GM21526 (cell line): ENCODE measurements at regions not wholly inside any gene's neighbourhood (a gene's known extent, or its start where the extent isn't known, plus 50 kb on each side); places are given as distances from the start of the nearest gene placed in this dataset.

Source experiments
- ATAC-seq: cut with Tn5 transposase; IDR thresholded peaks from one replicate; pipeline ENCODE4 v1.9.1; 2021; ENCODE audit warnings: moderate library complexity; ENCODE audit not compliant: unreplicated experiment, low FRiP score

GRCh38 chrX:7789200-7789599 lies 53.8 kb upstream of the VCX start:
- no peak for ATAC-seq

GRCh38 chrX:7788334-7788733 lies 54.6 kb upstream of the VCX start:
- ATAC-seq: no peak

GRCh38 chrX:7787714-7788113 lies 55.3 kb upstream of the VCX start:
- no peak for ATAC-seq

DNA sequence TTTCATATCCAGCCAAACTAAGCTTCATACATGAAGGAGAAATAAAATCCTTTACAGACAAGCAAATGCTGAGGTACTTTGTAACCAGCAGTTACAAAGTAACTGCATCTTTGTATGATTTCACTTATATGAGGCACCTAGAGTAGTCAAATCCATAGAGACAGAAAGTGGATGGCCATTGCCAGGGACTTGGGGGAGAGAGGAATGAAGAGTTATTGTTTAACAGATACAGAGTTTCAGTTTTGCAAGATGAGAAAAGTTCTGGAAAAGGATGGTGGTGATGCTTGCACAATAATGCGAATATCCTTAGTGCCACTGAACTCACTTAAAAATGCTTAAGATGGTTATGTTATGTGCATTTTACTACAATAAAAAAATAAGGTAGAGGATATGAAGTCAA lies 58.4 kb upstream of the VCX start:
- no peak for ATAC-seq

DNA sequence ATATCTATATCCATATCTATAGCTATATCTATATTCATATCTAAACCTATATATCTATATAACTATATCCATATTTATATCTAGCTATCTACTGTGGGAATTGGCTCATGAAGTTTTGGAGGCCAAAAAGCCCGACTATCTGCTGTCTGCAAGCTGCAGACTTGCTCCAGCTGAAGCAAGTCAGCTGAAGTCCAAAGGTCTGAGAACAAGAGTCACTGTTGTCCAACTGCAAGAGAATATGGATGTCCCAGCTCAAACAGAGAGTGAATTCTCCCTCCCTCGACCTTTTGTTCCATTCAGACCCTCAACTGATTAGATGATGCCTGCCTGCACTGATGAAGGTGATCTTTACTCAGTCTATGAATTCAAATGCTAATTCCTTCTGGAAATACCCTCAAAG lies 63.3 kb upstream of the VCX start:
- no peak for ATAC-seq

- ATAC-seq: no peak
Observed at GRCh38 chrX:7775987-7776386, 67.0 kb upstream of the VCX start.

- ATAC-seq: no peak
Observed at GRCh38 chrX:7771788-7772438, 71.1 kb upstream of the VCX start.

DNA sequence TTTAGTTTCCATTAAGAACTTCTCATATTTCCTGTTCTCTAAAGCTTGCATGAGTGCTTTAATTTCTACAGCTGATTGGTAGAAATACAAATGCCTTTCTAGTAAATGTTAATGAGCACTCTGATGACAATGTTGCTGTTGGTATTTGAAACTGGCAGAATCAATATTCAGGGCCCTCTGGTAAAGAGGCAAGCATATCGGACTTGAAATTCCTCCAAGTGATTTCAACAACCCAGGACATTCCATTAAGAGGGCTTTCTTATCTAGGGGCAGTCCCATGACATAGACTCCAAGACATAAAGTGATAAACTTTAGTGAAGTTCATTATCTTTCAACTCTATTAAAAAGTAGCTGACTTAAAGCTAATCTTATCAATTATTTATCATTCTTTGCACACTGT lies 83.1 kb upstream of the VCX start:
- no peak for ATAC-seq

- no peak for ATAC-seq
Observed at GRCh38 chrX:7746856-7747255, 96.1 kb upstream of the VCX start.

DNA sequence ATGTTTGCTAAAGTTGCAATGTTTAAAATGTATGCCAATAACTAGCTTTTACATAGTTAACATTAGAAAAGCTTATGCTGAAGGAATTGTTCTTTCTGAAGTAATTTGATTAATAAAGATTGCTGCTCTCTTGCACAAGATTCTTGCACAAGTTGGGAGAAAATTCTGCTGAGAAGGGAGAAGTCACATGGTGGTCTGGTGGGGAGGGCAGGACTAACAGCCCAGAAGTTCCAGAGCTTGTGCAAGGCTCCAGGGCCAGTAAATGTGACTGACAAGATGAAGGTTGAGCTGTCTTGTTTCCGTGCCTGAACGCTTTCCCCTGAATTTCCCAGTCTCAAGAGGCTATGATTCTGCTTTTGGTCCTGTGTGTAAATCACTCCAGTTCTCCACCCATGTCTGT lies 112.9 kb upstream of the VCX start:
- no peak for ATAC-seq

DNA sequence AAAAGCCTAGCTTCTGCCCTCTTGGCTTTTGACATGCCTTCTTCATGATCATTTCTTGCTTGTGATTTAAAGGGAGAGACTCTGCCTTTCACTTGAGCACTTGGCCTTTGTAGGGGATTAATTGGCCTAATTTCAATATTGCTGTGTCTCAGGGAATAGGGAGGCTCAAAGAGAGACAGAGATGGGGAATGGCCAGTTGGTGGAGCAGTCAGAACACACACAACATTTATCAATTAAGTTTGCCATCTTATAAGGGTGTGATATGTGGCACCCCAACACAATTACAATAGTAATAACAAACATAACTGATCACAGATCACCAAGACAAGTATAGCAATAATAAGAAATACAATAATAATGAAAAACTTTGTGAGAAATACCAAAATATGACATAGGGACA lies 122.5 kb upstream of the VCX start:
- no peak for ATAC-seq

DNA sequence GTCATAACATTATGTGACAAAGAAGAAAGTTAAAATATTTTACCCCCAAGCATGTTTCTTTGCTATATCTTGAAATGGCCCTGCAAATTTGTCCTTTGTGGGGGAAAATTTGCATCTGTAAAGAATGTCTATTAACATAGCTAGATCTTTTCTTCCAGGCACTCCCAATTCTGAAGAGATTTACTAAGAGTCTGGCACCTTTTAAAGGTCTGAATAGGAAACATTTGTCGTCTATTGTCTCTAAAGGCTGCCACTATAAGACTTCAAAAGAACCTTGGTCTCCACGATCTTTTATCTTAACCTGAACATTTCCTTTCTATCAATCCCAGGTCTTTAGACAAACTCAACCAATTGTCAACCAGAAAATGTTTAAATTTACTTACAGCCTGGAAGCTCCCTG lies 128.6 kb upstream of the VCX start:
- no peak for ATAC-seq

GRCh38 chrX:7711167-7711566 lies 131.8 kb upstream of the VCX start:
- ATAC-seq: no peak

DNA sequence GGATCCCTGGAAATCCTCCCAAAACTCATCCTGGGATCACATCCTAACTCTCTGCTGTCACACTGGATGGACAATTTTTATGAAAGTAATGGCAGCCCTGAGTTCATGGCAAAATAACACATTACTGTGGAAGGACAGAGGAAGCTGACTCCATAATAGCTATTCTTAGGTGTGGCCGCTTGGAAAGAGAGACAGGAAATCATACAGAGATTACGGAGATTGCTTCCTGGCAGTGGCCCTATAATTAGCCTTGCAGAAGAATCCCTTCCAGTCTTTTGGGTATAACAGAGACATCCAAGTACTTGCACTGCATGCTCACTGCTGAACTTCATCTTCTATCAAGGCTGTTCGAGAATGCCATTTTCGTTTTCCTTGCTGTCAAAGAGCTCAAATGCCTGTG lies 133.1 kb upstream of the VCX start:
- ATAC-seq: no peak

DNA sequence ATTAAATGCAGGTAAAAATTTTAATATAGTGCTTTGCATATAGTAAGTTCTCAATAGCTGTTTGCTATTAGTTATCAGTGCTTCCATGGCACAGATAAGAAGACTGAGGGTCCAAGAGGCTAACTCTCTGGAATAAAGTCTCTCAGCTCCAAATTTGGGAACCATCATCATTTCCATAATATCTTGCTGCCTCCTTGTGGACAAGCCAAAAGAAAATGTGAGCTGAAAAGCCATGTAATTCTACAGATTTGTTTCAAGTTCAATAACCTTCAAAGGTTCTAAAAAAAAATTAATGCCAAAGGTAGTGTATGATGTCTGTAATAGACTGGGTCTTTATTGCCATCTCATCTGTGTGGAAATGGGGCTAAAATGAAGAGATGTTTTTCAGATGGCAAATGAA lies 136.9 kb upstream of the VCX start:
- ATAC-seq: no peak

GRCh38 chrX:7704205-7704604 lies 138.8 kb upstream of the VCX start:
- no peak for ATAC-seq

DNA sequence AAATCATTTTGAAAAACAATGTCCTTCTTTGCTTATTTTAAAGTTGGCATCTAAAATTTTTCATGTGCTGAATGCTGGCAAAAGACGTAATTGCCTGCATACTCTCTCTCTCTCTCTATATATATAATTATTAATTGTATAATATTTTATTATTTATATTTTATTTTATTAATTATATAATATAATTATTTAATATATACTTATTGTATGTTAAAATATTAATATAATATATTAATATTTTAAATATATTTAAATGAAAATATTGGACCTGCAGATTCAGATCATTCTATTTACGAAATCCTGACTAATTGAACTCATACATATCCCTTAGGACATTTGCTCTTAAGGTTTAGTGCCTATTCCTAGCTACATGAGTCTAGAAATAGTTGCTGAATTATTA lies 144.7 kb upstream of the VCX start:
- ATAC-seq: no peak

DNA sequence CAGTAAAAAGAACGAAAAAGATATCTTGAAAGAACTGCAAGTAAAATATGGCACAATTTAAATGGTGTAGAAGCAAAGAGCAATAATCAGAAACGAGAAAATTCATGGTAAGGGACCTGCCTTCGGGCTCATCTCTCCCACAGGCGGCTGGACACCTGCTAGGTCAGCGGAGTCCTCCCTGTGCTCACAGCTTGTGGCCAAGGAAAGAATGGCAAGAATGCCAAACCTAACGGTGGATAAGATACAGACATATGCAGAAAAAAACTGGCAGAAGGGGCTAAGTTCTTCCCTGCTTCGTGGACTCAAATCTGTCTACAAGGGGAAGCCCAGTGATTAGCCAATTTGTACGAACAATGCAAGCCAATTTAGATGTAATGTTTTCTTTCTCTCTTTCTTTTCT lies 152.1 kb upstream of the VCX start:
- ATAC-seq: no peak

- ATAC-seq: no peak
Observed at GRCh38 chrX:7689791-7690412, 153.1 kb upstream of the VCX start.

- no peak for ATAC-seq
Observed at GRCh38 chrX:7680181-7680580, 162.8 kb upstream of the VCX start.

DNA sequence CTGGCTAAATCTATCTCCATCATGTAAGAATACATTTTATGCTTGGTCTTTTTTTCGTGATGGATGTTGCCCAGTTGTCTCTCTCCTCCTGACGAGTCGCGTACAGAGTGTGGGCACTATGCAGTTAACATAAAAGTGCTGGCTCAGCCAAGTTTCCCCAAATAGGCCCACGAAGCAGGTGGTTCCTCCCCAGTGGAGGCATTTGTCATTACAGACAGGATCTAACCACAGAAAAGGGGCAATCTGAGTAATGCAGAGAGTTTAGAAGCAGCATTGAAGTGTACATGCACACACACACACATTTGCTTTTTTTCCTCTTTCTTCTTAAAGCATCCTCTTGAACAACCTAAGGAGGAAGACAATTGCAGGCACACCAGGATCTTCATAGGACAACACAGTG lies 188.7 kb upstream of the VCX start:
- no peak for ATAC-seq

- no peak for ATAC-seq
Observed at GRCh38 chrX:7647831-7648230, 195.1 kb upstream of the VCX start.

- ATAC-seq: no peak
Observed at GRCh38 chrX:7641141-7641540, 201.8 kb upstream of the VCX start.
